ENCODE measurements at regions not wholly inside any gene's neighbourhood (a gene's known extent, or its start where the extent isn't known, plus 50 kb on each side); places are given as distances from the start of the nearest gene placed in this dataset.

DNA sequence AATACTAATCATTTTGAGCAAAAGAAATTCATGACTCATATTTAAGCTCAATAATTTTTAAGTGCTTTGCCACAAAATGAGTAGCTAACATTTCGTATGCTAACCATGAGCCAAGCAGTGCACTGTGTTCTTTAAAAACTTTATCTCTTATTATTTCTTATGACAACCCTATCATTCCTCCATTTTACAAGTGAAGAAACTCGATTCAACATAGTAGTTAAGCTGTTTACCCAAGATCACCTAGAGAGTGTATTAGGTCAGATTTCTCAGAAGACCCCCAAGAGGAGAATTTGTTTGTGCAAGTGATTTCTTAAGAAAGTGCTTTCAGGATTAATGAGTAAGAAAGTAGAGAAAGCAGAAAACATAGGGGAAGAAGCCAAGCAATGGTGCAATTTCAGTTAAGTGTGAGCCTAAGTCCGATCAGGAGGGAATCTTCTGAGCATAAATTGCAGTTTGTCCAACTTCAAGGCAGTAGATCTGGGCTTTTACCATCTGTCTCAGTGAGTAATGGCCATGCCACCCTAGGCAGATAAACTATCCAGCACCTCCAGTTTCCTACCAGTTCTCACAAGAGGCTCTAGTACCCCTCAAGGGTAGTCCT, 202.7 kb downstream of the SCG2 start:
- TF ChIP-seq CTCF (IDR thresholded peaks at IDR 0.05; ENCODE audit: insufficient read depth, low read length) (no peak), POLR2AphosphoS5 (IDR thresholded peaks at IDR 0.05; ENCODE audit: low read depth) (no peak), GABPA (IDR thresholded peaks at IDR 0.05; ENCODE audit: low read depth) (no peak), SPI1 (IDR thresholded peaks at IDR 0.05; ENCODE audit: borderline replicate concordance, low read depth) (no peak)
- TF ChIP-seq, protein P1, sequence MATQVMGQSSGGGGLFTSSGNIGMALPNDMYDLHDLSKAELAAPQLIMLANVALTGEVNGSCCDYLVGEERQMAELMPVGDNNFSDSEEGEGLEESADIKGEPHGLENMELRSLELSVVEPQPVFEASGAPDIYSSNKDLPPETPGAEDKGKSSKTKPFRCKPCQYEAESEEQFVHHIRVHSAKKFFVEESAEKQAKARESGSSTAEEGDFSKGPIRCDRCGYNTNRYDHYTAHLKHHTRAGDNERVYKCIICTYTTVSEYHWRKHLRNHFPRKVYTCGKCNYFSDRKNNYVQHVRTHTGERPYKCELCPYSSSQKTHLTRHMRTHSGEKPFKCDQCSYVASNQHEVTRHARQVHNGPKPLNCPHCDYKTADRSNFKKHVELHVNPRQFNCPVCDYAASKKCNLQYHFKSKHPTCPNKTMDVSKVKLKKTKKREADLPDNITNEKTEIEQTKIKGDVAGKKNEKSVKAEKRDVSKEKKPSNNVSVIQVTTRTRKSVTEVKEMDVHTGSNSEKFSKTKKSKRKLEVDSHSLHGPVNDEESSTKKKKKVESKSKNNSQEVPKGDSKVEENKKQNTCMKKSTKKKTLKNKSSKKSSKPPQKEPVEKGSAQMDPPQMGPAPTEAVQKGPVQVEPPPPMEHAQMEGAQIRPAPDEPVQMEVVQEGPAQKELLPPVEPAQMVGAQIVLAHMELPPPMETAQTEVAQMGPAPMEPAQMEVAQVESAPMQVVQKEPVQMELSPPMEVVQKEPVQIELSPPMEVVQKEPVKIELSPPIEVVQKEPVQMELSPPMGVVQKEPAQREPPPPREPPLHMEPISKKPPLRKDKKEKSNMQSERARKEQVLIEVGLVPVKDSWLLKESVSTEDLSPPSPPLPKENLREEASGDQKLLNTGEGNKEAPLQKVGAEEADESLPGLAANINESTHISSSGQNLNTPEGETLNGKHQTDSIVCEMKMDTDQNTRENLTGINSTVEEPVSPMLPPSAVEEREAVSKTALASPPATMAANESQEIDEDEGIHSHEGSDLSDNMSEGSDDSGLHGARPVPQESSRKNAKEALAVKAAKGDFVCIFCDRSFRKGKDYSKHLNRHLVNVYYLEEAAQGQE (IDR thresholded peaks at IDR 0.05; ENCODE audit: insufficient replicate concordance, low read depth), result no peak
